AG08395 (cell line): ENCODE measurements at regions not wholly inside any gene's neighbourhood (a gene's known extent, or its start where the extent isn't known, plus 50 kb on each side); places are given as distances from the start of the nearest gene placed in this dataset.

Experiments
- DNase-seq: peaks from one replicate; pipeline ENCODE4 v3.0.0; 2012; ENCODE audit warnings: mixed read lengths, low spot score

DNA sequence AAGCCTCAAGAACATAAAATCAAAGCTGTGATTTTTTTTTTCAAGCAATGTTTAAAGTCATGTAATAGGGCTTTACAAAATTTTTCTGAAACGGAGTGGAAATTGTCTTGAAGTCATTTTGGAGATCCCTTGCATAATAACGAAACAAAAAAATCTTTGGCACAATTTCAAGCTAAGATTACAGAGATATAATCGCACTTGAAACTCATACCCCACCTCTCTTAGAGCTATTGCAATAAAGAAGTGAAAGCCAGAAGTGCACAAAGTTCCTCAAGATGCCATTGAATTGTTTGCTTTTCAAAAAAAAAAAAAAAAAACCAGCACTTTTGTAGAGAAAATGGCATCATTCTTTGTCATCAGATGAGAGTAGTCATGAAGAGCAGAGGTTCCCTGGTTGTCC lies 152.3 kb downstream of the PAX3 start:
- no peak for DNase-seq

DNA sequence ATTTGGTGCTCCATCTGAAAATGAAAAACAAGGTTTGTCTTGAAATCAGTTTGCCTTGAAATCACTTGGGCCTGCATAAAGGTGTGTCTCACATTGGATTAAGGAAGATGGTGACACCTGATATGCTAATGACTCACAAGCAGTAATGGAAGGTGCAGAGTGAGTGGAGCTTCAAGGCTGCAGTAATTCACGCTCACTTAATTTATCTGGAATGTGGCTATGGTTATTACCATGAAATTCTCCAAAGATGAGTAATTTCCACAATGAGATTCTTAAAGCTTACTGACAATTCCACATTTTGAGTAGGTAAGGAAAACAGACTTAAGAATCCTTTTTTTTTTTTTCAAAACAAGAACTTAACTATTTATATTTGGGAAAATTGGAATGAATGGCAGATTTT lies 156.8 kb downstream of the PAX3 start:
- peak; percentile 42 for DNase-seq

DNA sequence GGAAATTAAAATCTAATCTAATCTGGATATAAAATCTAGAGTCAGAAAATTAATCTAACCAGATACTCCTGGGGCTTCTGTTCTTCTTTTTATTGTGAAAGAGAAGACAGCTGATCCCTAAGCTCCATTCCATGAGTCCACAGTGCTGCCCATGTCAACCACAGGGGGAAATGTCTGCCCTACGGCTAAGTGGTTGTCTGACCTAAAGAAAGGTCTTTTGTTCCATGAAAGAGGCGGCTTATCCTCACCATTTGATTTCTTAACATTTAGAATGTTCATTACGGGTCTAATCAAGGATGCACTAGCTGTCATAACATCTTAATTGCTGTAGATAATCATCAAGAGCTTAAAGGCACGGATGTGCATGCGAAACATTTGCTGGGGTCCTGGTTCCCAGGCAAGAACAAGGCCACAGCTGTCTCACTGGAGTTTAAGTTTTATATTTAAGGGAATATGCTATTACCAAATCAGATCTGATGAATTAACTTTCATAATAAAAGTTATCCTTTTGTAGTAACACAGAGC lies 162.6 kb downstream of the PAX3 start:
- DNase-seq = no peak

DNA sequence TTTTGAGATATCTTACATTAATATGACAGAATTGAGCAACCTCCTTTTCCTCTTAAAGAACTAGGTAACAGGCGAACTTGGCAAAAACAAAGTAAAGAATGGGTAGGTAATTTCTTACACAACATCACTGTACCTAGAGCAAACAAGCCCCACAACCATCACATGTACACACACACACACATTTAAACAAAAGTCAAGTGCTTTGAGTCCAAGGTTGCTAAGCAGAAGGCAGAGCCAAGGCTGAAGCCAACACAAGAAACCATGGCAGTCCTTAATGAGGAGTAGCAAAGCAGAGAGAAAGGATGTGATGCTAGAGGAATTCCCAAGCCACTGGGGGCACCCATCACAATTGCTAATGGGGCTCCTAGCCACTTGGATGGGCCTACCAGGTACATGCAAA lies 164.1 kb downstream of the PAX3 start:
- no peak for DNase-seq

DNA sequence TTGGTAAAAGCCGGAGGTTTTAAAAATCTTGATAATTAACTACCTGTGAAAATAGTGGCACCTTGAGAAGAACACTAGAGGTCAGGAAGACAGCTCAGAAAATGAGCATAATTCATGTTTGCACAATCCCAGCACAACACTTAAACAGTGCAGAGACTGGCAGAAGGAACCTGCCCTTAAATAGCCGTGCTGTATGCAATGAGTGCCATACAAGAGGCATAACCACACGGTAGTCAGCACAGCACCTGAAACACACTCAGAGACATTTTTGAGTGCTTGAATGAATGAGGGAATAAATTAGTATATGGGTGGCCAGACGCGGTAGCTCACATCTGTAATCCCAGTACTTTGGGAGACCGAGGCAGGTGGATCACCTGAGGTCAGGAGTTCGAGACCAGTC lies 164.9 kb downstream of the PAX3 start:
- no peak for DNase-seq

DNA sequence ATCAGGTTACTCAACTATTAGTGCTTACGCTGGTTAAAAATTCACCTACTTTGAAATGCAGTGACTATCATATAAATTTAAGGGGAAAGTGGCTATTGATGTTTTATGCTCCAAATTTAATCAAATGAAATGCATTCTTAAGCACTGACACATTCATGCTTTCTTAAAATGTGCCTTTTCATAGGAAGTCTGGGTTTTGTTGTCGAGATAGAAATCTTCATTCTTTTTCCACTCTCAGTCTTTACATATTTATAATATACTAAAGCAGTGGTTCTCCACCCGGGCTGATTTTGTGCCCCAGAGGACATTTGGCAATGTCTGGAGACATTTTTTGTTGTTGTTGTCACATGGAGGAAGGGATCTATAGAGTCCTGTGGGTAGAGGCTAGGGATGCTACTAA lies 167.9 kb downstream of the PAX3 start:
- no peak for DNase-seq

DNA sequence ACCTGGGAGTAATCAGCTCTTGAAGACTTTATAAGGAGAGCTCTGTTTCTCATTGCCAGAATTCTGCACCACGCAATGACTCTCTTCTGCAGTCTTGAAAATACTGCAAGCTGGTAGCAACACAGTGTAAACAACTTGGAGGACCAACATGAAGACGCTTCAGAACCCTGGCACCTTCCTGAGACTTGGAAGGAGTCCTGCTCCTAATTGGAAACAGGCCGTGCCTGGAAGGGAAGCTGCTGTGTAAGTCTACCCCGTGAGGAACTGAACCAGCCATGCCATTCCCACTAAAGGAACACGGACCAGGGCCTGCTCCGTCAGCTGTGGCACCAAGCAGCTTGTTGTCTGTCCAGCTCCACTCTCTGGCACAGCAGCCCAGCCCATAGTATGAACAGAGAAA lies 171.1 kb downstream of the PAX3 start:
- DNase-seq = peak; percentile 14

DNA sequence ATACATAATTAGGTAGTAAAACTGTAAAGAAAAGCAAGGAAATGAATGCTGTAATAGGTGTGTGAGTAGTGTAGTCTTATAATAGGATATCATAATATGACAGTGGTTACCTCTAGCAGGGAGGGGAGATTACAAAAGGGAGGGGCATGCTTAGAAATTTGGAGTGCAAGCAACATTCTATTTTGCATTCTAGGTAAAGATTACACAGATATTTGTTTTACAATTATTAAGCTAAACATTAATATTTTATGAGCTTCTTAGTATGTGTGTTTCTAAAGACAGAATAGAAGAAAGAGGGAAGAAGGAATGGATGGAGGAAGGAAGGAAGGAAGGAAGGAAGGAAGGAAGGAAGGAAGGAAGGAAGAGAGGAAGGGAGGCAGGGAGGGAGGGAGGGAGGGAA lies 177.9 kb downstream of the PAX3 start:
- no peak for DNase-seq

DNA sequence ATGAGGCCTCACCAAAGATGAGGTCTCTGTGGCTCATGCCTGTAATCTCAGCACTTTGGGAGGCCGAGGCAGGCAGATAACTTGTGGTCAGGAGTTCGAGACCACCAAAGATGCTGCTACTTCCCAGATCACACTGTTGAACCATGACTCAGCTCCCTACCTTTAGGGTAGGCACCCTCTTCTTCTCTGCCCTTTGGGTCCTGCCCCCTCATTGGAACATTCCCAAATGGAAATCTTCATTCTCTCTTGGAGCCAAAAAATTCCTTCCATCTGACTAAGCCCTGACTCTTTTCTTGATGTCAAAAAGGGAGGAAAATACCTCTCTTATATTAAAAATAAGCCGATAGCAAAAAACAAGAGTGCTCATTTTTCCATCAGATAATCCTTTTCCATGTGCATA lies 183.5 kb downstream of the PAX3 start:
- no peak for DNase-seq

DNA sequence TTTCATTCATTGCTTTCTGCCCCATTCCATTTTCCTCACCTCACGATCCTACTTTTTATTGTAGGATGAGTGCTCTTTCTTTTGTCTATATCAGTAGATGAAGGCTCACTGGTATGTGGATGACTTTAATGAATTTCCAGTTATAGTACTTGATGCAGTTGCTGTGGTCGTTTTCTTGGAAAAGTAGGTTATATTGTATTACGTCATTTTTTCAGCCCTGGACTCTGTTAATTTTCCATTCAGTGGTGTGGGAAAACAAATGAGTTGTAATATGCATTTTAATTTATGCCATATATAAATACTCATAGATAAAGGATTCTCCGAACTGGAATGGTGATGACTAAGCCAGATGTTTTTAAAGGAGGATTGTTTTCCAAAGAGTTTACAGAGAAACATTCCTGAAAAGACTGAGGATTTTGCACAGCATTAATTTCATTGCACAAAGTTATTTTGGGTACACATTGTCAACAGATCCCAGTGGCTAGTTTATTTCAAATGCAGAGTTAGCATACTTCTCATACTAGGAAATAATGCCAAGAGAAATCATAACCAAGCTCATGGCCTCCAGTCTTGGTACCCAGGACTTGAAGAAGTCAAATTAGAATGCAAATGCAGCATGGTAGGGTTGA lies 189.7 kb downstream of the PAX3 start:
- DNase-seq = no peak

DNA sequence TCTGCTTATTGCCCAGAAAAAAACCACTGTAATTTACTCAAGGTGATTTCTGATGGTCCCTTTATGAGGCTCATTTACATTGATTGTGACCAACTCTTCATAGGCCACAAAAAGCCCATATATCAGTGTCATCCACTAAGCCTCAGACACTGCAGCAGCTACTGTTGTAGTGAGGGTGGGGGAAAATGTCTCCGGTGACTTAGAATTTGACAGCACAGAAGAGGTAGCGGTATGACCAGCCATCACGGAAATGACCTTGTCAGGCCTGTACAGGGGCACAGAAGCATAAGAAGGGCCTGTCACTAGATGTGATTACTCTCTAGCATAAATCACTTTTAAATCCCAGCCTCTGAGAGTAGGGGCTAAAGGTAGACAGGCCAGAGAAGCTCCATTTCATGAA lies 190.3 kb downstream of the PAX3 start:
- DNase-seq = no peak

DNA sequence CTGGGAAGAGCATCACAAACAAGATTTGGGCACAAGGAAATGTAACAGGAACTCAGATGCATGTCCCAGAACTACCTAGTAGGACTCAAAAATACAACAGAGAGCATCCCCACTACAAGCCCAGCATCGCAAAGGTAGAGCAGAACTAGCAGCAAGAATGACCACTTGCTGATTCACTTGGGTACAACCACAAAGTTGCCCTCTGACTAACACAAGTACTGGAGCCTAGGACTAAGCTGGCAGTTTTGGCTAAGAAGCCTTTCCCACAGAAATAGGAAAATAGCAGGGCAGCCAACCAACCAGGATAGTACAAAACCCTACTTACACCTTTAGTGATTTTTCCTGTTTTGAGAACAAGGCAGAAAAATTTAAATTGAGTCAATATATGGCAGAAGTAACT lies 193.8 kb downstream of the PAX3 start:
- DNase-seq = no peak

DNA sequence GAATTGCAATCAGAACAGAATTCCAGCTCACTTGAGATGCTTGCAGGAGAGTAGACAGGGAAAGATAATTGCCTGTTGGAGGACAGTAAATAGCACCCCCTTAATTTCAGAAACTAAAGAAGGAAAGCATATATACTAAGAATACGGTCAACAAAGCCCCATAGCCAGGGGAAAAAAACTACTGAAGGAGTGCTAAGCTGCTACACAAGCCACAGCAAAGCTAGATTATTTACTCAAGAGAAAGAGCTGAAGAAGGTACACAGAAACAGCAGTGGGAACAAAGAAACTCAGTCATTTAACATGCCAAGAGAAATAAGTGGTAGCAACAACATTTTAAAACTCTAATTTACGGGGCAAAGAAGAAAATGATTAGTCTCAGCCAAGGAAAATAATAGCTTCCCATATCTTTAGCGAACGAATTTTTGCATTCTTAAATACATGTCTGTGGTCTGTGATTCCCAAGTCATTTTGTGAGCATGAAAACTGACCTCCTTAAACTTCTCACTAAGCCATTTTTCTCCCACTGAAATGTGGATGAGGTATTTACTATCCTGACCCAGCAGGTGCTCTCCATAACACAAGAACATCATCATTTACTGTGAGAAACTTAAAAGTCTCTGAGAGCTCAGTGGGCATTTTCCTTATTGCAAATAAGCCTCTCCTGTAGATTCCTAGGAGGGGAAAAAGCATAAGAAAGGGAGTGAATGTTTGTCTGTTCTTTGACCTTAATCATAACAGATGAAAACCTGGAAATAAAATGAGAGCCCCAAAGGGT lies 196.0 kb downstream of the PAX3 start:
- DNase-seq = no peak

DNA sequence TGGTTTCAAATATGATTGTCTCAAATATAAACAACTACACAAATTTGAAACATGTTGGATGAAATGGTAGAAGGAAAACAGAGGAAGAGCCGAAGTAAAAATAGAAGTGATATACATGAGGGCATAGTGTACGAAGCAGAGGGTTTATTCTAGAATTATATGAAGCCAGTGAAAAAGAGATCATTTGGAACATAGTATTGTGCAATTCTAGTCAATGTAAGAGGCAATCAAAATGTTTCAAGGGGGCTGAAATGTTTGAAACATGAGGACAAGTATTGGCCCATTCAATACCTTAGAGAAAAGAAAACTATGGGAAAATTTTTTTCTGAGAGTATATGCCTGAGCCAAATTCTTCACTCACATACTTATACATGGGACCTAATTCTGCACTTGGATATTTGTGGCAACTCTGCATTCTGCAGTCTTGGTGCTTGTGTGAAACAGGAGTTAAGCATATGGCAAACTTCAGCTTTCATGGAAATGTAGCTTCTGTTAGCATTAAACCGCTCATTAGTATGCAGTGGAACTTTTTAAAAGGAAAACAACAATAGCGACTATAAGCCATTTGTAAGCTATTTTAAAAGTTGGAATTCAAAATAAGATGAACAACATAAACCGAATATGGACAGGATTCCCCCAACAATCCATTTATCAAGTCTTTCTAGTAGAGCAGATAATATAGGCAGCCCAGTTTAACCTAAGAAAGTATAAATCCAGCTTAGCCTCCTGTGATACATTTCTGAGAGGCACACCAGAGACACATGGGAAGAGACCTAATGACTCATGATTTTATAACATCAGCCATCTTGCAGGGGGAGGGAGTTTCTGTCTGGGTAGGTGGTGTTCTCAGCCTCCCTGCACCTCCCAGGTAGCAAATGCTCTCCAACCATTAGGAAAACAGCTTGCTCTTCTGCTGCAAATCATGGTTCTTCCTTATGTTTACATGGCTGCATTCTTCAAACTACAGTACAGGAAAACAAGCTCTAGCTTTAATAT lies 197.8 kb downstream of the PAX3 start:
- no peak for DNase-seq

DNA sequence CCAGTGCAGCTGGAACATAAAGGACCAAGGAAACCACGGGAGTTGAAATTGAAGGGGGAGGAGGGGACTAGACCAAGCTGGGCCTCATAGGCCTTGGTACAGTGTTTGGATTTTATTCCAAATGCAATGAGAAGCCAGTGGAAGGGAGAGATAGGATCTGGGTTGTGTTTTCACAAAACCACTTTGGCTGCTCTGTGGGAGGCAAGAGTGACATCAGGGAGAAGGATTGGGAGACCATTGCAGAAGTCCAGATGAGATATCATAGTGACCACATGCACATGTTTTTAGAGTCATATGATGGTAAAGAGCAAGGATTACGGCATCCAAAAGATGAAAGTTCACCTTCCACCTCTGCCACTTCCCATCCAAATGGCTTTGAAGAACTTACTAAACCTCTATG lies 210.2 kb downstream of the PAX3 start:
- DNase-seq = no peak

DNA sequence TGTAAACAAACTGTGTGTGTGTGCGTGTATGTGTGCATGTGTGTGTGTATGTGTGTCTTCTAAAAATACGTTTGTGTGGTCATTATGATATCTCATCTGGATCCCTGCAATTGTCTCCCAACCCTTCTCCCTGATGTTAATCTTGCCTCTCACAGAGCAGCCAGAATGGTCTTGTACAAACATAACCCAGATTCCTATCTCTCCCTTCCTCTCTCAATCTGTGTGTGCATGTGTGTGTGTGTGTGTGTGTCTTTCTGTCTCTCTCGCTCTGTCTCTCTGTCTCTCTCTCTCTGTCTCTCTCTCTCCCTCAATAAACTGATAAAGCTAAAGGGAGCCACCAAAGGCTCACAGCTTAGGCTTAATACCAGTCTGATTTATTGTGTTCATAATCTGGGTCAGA lies 210.8 kb downstream of the PAX3 start:
- DNase-seq = no peak

DNA sequence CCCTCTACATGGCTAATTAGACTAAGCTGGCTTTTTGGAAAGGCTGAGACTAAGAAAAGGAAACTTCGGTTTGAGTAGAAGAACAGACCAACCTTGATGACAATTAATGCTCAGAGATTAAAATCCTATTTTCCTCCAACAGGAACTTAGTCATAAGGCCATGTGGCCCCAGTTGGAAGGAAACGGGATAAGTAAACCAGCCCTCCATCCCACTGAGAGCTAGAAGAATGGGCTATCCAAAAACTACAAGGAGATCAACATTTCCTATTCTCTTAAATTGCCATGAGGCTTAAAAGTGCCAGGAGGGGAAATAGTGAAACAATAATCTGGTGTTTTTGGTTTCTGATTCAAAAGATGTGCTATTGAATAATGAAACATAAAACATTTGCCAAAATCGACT lies 216.6 kb downstream of the PAX3 start:
- no peak for DNase-seq

DNA sequence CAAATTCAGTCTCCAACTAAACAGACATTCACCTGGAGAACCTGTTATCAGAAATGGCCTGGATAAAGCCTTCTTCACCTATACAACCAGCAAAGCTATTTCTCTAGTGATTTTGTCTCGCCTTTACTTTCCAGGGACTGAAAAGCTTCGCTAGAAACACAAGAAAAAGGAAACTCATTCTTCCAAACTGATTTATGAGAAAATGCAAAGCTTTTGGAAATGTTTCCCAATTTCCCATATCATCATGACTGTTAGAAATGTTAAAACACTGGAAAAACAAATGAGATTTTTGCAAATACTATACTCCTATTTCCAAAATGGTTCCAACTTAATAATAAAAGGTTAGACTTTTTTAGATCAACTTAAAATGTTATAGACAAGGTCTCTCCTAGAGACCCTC lies 218.7 kb downstream of the PAX3 start:
- no peak for DNase-seq

DNA sequence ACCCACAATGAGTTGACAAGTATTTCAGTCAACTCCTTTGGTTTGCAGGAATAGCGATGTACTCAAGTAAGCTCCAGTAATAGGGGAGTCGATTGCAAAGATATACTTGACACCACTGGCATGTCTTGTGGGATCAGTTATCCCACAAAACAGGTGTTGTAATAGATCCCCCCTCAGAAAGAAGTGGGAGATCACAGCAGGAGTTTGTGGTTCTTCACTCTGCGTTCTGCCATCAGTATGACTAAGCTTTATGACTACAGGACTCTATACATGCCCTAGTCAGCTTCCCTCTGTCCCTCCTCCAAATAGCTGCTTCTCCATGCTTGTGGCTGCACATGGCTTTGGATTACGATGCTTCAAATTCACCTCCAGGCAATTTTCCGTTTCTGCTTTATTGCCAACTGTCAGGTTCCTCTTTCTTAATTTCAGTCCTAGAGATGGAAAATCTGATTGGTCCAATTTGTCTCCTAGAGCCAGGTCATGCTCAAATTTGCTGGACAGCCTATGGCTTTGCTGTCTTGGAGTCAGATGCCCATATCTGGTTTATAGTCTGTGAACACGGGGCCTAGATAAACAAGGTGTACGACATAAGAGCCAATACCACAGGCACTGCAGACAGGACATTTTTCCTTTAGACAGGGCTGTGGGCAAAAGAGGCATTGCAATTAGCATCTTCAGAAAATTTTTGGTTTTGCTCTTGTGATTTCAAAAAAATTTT lies 221.7 kb downstream of the PAX3 start:
- no peak for DNase-seq

DNA sequence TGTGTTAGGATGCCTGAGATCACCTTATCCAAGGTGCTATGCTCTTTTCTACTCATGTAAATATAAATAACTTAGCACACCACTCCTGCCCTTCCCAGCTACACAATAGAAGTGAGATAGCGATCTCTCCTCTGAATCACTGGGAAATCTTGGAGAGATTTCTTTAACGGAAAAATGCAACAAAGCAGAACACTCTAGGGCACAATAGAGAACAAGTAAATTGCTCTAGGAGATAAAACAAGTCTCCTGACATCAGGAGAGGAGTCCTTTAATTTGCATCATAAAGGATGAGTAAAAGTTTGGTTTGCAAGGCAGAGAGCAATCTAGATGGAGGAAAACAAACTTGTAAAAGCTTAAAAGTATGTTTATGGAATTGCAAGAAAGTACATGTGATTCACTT lies 224.1 kb downstream of the PAX3 start:
- no peak for DNase-seq

DNA sequence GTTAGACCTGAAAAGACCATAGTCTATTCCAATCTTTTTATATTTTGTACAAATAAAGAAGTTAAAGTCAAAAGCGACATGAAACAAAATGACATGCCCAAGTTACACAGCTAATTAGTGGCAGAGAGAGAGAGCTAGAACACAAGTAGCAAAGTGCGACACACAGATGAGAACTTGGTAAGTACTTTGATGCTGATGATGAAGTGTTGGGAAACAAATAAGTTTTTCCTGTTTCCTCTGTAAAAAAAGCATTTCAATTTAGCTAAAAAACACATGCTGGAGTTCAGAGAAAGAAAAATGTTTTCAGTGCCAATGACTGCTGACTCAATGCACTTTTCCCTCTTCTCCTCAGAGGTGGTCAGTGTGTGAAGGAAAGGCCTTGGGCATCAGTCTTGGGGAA lies 226.9 kb downstream of the PAX3 start:
- DNase-seq = no peak

DNA sequence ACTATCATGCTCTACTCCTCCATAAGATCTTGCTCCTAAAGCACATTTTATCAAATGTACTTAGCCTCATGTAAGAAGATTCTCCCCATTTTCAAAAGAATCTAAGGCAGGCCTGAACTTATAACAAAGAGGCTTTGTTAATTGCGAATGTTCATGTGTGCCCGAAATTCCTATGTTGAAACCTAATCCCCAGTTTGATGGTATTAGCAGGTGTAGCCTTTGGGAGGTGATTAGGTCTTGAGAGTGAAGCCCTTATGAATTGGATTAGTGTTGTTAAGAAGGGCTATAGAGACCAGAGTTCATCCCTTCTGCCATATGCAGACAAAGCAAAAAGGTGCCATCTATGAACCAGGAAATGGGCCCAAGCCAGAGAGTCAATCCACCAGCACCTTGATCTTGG lies 234.5 kb downstream of the PAX3 start:
- DNase-seq = no peak
